ENCODE measurements at regions not wholly inside any gene's neighbourhood (a gene's known extent, or its start where the extent isn't known, plus 50 kb on each side); places are given as distances from the start of the nearest gene placed in this dataset.

- H3K27me3 ChIP-seq (ENCODE audit: control insufficient read depth in 2 of 2, insufficient read depth in 2 of 2, low read length in 2 of 2), result no peaks in the 10 kb centered on the region
- DNase-seq, result no peak
- no peak overlapping the region for H3K27ac Mint-ChIP-seq
Observed at GRCh38 chr3:189502676-189503257, 128.4 kb upstream of the TP63 start.

DNA sequence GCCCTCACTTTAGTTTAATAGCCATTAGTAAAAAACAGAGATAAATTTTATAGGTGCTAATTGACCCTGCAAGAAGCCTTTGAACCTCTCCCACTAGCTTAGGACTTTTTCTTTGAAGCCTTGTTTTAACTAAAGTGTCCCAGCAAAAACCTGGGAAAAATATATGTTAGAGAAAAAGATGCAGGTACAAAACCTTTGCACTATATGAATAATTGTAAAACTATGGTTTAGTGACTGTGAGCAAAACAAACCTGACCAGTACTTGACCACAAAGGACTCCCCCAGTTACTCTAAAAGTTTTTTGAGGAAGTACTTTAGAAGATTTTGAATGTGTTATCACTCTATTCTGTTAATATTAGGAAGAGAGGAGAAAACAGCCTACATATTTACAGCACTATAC, 123.3 kb upstream of the TP63 start:
- no peak overlapping the region for H3K4me3 ChIP-seq (ENCODE audit: low read length)
- intact Hi-C loops (cut with micrococcal nuclease), result no loop called here
- CTCF ChIA-PET, result no interaction called here
- H3K36me3 Mint-ChIP-seq, result peaks cover 0 to 3% (median 0%) of the 10 kb centered on the region in 5 donors
- H3K4me3 Mint-ChIP-seq, result no peak overlapping the region
- DNase-seq (no peak), ATAC-seq (no peak)
- H3K36me3 ChIP-seq (ENCODE audit: control insufficient read depth in 2 of 3, insufficient read depth in 3 of 3, low read length in 3 of 3), result no peaks in the 10 kb centered on the region
- peaks cover 0 to 3% of the 10 kb centered on the region in 2 donors for H3K4me1 ChIP-seq (ENCODE audit: control insufficient read depth in 2 of 2, insufficient read depth in 2 of 2, low read length in 2 of 2)
- H3K4me1 Mint-ChIP-seq, result peaks cover 2 to 10% (median 4%) of the 10 kb centered on the region in 7 donors
- POLR2A ChIA-PET, result no interaction called here
- H3K9me3 ChIP-seq (ENCODE audit: control insufficient read depth in 2 of 3, low read length in 3 of 3), result no peaks in the 10 kb centered on the region
- H3K27me3 ChIP-seq (ENCODE audit: control insufficient read depth in 2 of 2, insufficient read depth in 2 of 2, low read length in 2 of 2), result no peaks in the 10 kb centered on the region
- no peak overlapping the region for H3K27ac ChIP-seq (ENCODE audit: low read depth, low read length)
- no peak overlapping the region for H3K27ac Mint-ChIP-seq
- H3K9me3 Mint-ChIP-seq, result peaks cover 0 to 12% (median 0%) of the 10 kb centered on the region in 11 donors
- H3K27me3 Mint-ChIP-seq, result peaks cover 0 to 18% (median 6%) of the 10 kb centered on the region in 5 donors

More at GRCh38 chr3:189502676-189503257, 128.4 kb upstream of the TP63 start:
- H3K4me1 ChIP-seq (ENCODE audit: control insufficient read depth in 2 of 2, insufficient read depth in 2 of 2, low read length in 2 of 2), result peaks cover 0 to 8% of the 10 kb centered on the region in 2 donors
- H3K36me3 ChIP-seq (ENCODE audit: control insufficient read depth in 2 of 3, insufficient read depth in 3 of 3, low read length in 3 of 3), result no peaks in the 10 kb centered on the region
- H3K36me3 Mint-ChIP-seq, result peaks cover 0 to 8% (median 0%) of the 10 kb centered on the region in 5 donors
- peaks cover 0 to 17% (median 5%) of the 10 kb centered on the region in 11 donors for H3K9me3 Mint-ChIP-seq
- POLR2A ChIA-PET, result no interaction called here
- H3K27ac ChIP-seq (ENCODE audit: low read depth, low read length), result no peak overlapping the region
- peaks cover 0 to 7% (median 0%) of the 10 kb centered on the region in 3 experiments for H3K9me3 ChIP-seq (ENCODE audit: control insufficient read depth in 2 of 3, low read length in 3 of 3)
- H3K4me3 Mint-ChIP-seq, result peak overlapping the region in 1 of 10 donors; percentile 20
- H3K4me3 ChIP-seq (ENCODE audit: low read length), result no peak overlapping the region
- intact Hi-C loops (cut with micrococcal nuclease), result no loop called here
- H3K27me3 Mint-ChIP-seq, result peaks cover 0 to 11% (median 4%) of the 10 kb centered on the region in 5 donors
- ATAC-seq, result no peak
- CTCF ChIA-PET, result interaction anchor here (0.5 kb wide), 1 partner anchor 446 kb away, joined by 3 read pairs; no protein-coding TSS in a partner anchor
- H3K4me1 Mint-ChIP-seq, result peaks cover 0 to 39% (median 20%) of the 10 kb centered on the region in 7 donors

DNA sequence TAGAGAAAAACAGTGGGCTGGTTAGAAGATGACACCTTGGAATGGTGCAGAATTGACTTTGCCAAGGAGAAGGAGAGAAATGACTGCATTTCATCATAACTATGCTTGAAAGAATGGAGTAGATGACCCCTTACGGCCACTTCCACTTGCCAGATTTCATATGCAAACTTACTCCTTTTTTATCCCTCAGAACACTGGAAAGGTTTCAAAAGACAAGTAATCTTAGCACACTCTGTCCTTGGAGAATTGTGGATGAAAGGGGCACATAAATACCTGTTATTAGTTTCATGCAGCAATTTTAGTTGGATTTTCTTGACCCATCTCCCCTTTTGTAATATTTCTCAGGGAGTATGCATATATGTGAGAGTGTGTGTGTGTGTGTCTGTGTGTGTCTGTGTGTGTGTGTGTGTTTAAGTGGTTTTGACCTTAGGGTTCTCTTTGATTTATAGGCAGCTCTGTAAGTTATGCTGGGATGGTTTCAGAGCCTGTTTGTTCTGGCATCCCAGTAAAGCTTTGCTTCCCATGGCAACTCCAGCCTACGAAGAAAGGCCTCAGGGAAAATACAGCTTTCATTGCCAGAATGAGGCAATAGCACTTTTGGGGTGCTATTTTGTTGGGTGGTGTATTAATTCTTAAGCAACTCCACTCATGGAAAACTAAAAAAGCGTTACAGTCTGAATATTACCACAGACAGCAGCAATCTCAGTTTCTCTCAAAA, 122.2 kb upstream of the TP63 start:
- intact Hi-C loops (cut with micrococcal nuclease), result no loop called here
- H3K27me3 Mint-ChIP-seq, result peaks cover 0 to 18% (median 6%) of the 10 kb centered on the region in 5 donors
- DNase-seq (no peak), ATAC-seq (no peak)
- Histone ChIP-seq H3K27ac (ENCODE audit: low read depth, low read length) (no peak overlapping the region), H3K27me3 (ENCODE audit: control insufficient read depth in 2 of 2, insufficient read depth in 2 of 2, low read length in 2 of 2) (no peaks in the 10 kb centered on the region), H3K36me3 (ENCODE audit: control insufficient read depth in 2 of 3, insufficient read depth in 3 of 3, low read length in 3 of 3) (no peaks in the 10 kb centered on the region), H3K9me3 (ENCODE audit: control insufficient read depth in 2 of 3, low read length in 3 of 3) (no peaks in the 10 kb centered on the region), H3K4me3 (ENCODE audit: low read length) (no peak overlapping the region), H3K4me1 (ENCODE audit: control insufficient read depth in 2 of 2, insufficient read depth in 2 of 2, low read length in 2 of 2) (no peaks in the 10 kb centered on the region)
- peaks cover 0 to 12% (median 0%) of the 10 kb centered on the region in 11 donors for H3K9me3 Mint-ChIP-seq
- H3K4me3 Mint-ChIP-seq, result no peak overlapping the region
- H3K4me1 Mint-ChIP-seq, result peaks cover 0 to 10% (median 3%) of the 10 kb centered on the region in 7 donors
- ChIA-PET CTCF (no interaction called here), POLR2A (no interaction called here)
- H3K36me3 Mint-ChIP-seq, result peaks cover 0 to 1% (median 0%) of the 10 kb centered on the region in 5 donors
- H3K27ac Mint-ChIP-seq, result no peak overlapping the region

- DNase-seq, result no peak
- no peaks in the 10 kb centered on the region for H3K36me3 ChIP-seq (ENCODE audit: control insufficient read depth in 2 of 3, insufficient read depth in 3 of 3, low read length in 3 of 3)
- CTCF ChIA-PET, result interaction anchor here (0.6 kb wide), 1 partner anchor 410 kb away, joined by 8 read pairs; no protein-coding TSS in a partner anchor
- peaks cover 0 to 8% (median 3%) of the 10 kb centered on the region in 5 donors for H3K36me3 Mint-ChIP-seq
- no peaks in the 10 kb centered on the region for H3K4me1 ChIP-seq (ENCODE audit: control insufficient read depth in 2 of 2, insufficient read depth in 2 of 2, low read length in 2 of 2)
- no peak overlapping the region for H3K27ac ChIP-seq (ENCODE audit: low read depth, low read length)
- intact Hi-C loops (cut with micrococcal nuclease), result no loop called here
- H3K4me3 ChIP-seq (ENCODE audit: low read length), result no peak overlapping the region
- H3K4me3 Mint-ChIP-seq, result no peak overlapping the region
- peak overlapping the region in 1 of 9 donors; percentile 19 for H3K27ac Mint-ChIP-seq
- peaks cover 0 to 10% (median 3%) of the 10 kb centered on the region in 7 donors for H3K4me1 Mint-ChIP-seq
- H3K9me3 ChIP-seq (ENCODE audit: control insufficient read depth in 2 of 3, low read length in 3 of 3), result no peaks in the 10 kb centered on the region
- H3K27me3 ChIP-seq (ENCODE audit: control insufficient read depth in 2 of 2, insufficient read depth in 2 of 2, low read length in 2 of 2), result no peaks in the 10 kb centered on the region
- H3K27me3 Mint-ChIP-seq, result peaks cover 0 to 13% (median 4%) of the 10 kb centered on the region in 5 donors
- ATAC-seq, result no peak
- peaks cover 0 to 9% (median 3%) of the 10 kb centered on the region in 11 donors for H3K9me3 Mint-ChIP-seq
- POLR2A ChIA-PET, result no interaction called here
Observed at GRCh38 chr3:189512039-189512438, 119.2 kb upstream of the TP63 start.

DNA sequence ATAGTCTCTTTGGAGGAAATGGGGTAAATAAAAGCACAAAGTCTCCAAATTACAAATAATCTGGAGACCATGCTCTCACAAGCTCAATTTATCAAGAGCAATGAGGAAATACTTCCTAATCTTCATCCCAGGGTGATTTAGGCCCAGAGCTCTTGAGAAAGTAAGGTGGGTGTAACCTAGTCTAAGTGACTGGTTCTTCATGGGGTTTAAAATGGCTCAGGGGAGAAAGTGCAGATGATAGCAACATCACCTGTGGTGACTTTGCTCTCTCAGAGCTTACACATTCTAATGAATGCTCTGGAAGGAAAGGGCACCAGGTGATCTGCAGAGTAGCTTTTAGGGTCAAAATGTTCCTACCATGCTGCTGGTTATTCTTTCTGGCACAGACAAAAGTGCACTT, 118.4 kb upstream of the TP63 start:
- Histone ChIP-seq H3K36me3 (ENCODE audit: control insufficient read depth in 2 of 3, insufficient read depth in 3 of 3, low read length in 3 of 3) (no peaks in the 10 kb centered on the region), H3K9me3 (ENCODE audit: control insufficient read depth in 2 of 3, low read length in 3 of 3) (peaks cover 0 to 7% (median 0%) of the 10 kb centered on the region in 3 experiments), H3K27me3 (ENCODE audit: control insufficient read depth in 2 of 2, insufficient read depth in 2 of 2, low read length in 2 of 2) (no peaks in the 10 kb centered on the region), H3K4me1 (ENCODE audit: control insufficient read depth in 2 of 2, insufficient read depth in 2 of 2, low read length in 2 of 2) (no peaks in the 10 kb centered on the region), H3K27ac (ENCODE audit: low read depth, low read length) (no peak overlapping the region), H3K4me3 (ENCODE audit: low read length) (no peak overlapping the region)
- CTCF ChIA-PET, result no interaction called here
- Mint-ChIP-seq H3K27me3 (peaks cover 0 to 8% (median 0%) of the 10 kb centered on the region in 5 donors), H3K4me3 (no peak overlapping the region), H3K9me3 (peaks cover 0 to 15% (median 3%) of the 10 kb centered on the region in 11 donors), H3K4me1 (peaks cover 0 to 10% (median 3%) of the 10 kb centered on the region in 7 donors), H3K36me3 (peaks cover 0 to 8% (median 4%) of the 10 kb centered on the region in 5 donors), H3K27ac (no peak overlapping the region)
- DNase-seq (no peak), ATAC-seq (no peak)
- intact Hi-C loops (cut with micrococcal nuclease), result no loop called here
- POLR2A ChIA-PET, result no interaction called here

DNA sequence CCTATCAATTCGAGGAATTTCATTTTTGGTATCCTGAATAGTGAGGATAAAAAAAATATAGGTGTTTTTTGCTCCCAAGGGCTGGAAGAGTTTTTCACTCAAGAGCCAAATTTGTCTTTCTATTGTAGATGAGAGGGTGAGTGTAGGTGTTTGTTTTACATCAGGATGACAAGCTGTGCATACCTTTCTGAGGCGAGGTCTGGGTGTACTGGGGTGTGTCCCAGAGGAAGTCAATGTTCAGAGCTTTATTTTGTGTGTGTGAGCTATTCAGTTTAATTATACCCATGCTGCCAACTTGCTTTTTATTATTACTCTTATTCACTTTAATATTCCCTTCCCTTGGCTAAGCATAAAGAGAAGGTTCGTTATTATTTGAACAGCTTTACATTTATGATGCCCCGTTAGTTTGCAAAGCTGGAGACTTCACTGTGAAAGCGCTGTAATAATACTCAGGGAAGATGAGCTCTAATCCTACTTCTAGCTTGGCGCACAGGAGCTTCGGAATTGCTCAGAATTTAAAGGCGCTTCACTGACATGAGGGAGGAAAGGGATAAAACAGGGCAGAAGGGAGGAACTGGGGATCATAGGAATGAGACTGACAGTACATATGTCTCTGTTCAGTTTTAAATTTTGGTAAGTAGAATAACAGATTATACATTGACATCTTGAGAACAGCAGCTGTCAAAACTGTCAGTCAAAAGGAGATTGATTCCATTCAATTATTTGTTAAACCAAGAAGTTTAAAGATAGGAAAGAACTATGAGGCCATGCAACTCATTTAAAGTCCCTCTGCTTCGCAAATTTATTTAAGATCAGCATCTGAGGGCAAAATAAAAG, 117.7 kb upstream of the TP63 start:
- Histone ChIP-seq H3K4me3 (ENCODE audit: low read length) (no peak overlapping the region), H3K9me3 (ENCODE audit: control insufficient read depth in 2 of 3, low read length in 3 of 3) (peaks cover 0 to 8% (median 0%) of the 10 kb centered on the region in 3 experiments), H3K27me3 (ENCODE audit: control insufficient read depth in 2 of 2, insufficient read depth in 2 of 2, low read length in 2 of 2) (no peaks in the 10 kb centered on the region), H3K36me3 (ENCODE audit: control insufficient read depth in 2 of 3, insufficient read depth in 3 of 3, low read length in 3 of 3) (no peaks in the 10 kb centered on the region), H3K27ac (ENCODE audit: low read depth, low read length) (no peak overlapping the region), H3K4me1 (ENCODE audit: control insufficient read depth in 2 of 2, insufficient read depth in 2 of 2, low read length in 2 of 2) (no peaks in the 10 kb centered on the region)
- peaks cover 0 to 4% (median 0%) of the 10 kb centered on the region in 5 donors for H3K27me3 Mint-ChIP-seq
- peak overlapping the region in 1 of 9 donors; percentile 47 for H3K27ac Mint-ChIP-seq
- intact Hi-C loops (cut with micrococcal nuclease), result no loop called here
- peaks cover 3 to 21% (median 8%) of the 10 kb centered on the region in 11 donors for H3K9me3 Mint-ChIP-seq
- ATAC-seq (no peak), DNase-seq (no peak)
- ChIA-PET POLR2A (no interaction called here), CTCF (no interaction called here)
- H3K4me3 Mint-ChIP-seq, result no peak overlapping the region
- peaks cover 0 to 10% (median 3%) of the 10 kb centered on the region in 7 donors for H3K4me1 Mint-ChIP-seq
- H3K36me3 Mint-ChIP-seq, result peaks cover 0 to 12% (median 4%) of the 10 kb centered on the region in 5 donors

Measured in naive thymus-derived CD4-positive, alpha-beta T cell (primary cell).